Skeletal muscle satellite cell (primary cell): ENCODE measurements at regions not wholly inside any gene's neighbourhood (a gene's known extent, or its start where the extent isn't known, plus 50 kb on each side); places are given as distances from the start of the nearest gene placed in this dataset.
A peak's percentile ranks its signal among the peaks of the same experiment; 100 is the strongest.

ENCODE experiments used
- H3K27me3 ChIP-seq: 2 replicates; pipeline ENCODE4 v1.7.0; 2013; ENCODE audit warnings: low read length; ENCODE audit not compliant: control insufficient read depth, insufficient read depth
- H3K36me3 ChIP-seq: 2 replicates; pipeline ENCODE4 v1.7.0; 2013; ENCODE audit warnings: mild to moderate bottlenecking, control low read depth, low read length; ENCODE audit not compliant: insufficient read depth
- H3K4me1 ChIP-seq: 2 replicates; pipeline ENCODE4 v1.7.0; 2013; ENCODE audit warnings: low read length; ENCODE audit not compliant: control insufficient read depth, insufficient read depth
- H3K4me2 ChIP-seq: 2 replicates; pipeline ENCODE4 v1.7.0; 2013; ENCODE audit warnings: mild to moderate bottlenecking, low read length
- H3K4me3 ChIP-seq: 2 replicates; pipeline ENCODE4 v1.7.0; 2013; ENCODE audit warnings: low read length
- H3K9ac ChIP-seq: 2 replicates; pipeline ENCODE4 v1.7.0; 2013; ENCODE audit warnings: mild to moderate bottlenecking, low read depth, low read length, moderate library complexity
- H3K9me3 ChIP-seq: replicated peaks from 2 replicates; pipeline ENCODE4 v1.7.0; 2013; ENCODE audit warnings: mild to moderate bottlenecking, control low read depth, low read length

DNA sequence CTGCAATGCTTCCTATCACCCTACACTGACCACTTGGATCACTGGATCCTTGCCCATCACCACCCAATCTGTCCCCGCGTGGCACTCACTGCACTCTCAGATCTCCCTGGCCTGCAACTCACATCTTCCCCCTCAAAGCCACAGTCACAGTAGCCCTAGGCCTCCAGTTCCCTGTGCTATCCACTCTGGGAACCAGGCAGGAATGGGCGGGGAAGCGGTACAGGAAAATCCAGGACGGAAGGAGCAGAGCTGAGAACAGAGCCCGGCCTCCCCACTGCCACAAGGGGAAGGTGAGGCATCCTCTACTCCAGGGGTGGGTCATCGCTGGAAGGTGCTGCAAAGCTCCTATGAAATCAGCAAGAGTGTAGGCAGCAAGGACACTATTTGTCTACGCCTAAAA, 102.6 kb downstream of the ESM1 start:
- Histone ChIP-seq H3K4me3 (no peak overlapping the region), H3K36me3 (no peaks in the 10 kb centered on the region), H3K4me2 (peak overlapping the region; percentile 91), H3K27me3 (peaks cover 31% of the 10 kb centered on the region), H3K9ac (no peak overlapping the region), H3K4me1 (peaks cover 14% of the 10 kb centered on the region), H3K9me3 (no peaks in the 10 kb centered on the region)

DNA sequence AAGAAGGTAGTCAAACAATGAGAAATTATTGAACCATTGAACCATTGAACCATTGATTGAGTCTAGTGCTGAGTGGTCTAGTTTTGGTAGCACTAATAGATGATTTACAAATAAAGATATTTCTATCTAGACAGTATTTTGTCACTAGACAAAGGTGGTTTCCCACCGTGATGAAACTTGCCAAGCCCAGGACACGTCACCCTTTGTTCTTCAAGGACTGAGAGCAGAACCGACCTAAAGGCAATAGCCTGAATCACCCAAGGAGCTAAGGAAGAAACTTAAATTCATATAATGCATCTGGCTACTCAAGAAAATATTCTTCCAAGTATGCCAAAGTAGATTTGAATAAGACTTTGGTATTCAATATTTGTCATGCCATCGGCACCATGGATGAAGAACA, 103.3 kb downstream of the ESM1 start:
- H3K36me3 ChIP-seq: no peaks in the 10 kb centered on the region
- H3K4me1 ChIP-seq: peaks cover 14% of the 10 kb centered on the region
- H3K27me3 ChIP-seq: peaks cover 27% of the 10 kb centered on the region
- no peak overlapping the region for H3K4me2 ChIP-seq
- no peaks in the 10 kb centered on the region for H3K9me3 ChIP-seq
- no peak overlapping the region for H3K4me3 ChIP-seq
- H3K9ac ChIP-seq: no peak overlapping the region

DNA sequence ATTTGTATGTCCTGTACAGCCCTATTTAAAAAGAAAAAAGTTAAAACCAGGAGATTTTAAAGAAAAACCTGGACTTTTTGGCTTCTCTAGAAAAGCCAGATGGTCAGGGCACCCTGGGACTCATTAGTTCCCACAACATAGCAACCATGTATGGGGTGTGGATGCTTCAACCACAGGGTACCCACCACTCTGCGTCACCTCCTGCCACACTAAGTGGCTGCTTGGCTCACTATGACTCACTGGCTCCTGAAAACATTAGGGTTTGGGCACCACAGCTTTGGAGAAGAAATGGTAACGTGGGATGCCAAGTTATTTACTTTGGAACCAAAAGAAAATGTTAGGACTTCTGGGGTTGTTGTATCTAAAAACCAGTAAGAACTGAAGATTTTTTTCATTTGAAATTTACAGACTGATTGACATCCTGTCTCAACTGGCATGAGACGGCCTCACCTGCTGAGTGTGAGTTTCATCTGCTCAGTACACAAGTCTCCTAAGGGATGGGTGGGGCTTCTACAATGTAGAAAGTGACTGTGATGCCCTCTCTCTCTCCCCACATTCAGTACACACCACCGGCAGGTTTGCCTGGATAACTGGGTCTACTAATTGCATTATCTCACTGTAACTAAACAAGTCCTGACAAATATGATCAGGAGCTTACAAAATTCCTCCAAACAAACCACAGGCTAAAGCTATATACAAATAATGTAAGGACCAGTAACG, 103.9 kb downstream of the ESM1 start:
- Histone ChIP-seq H3K4me3 (no peak overlapping the region), H3K9ac (no peak overlapping the region), H3K36me3 (no peaks in the 10 kb centered on the region), H3K4me2 (no peak overlapping the region), H3K27me3 (peaks cover 27% of the 10 kb centered on the region), H3K4me1 (peaks cover 14% of the 10 kb centered on the region), H3K9me3 (no peaks in the 10 kb centered on the region)

- Histone ChIP-seq H3K4me2 (no peak overlapping the region), H3K4me3 (no peak overlapping the region), H3K9ac (no peak overlapping the region), H3K4me1 (peaks cover 3% of the 10 kb centered on the region), H3K9me3 (no peaks in the 10 kb centered on the region), H3K27me3 (peaks cover 21% of the 10 kb centered on the region), H3K36me3 (no peaks in the 10 kb centered on the region)
Observed at GRCh38 chr5:54876976-54877375, 108.4 kb downstream of the ESM1 start.

DNA sequence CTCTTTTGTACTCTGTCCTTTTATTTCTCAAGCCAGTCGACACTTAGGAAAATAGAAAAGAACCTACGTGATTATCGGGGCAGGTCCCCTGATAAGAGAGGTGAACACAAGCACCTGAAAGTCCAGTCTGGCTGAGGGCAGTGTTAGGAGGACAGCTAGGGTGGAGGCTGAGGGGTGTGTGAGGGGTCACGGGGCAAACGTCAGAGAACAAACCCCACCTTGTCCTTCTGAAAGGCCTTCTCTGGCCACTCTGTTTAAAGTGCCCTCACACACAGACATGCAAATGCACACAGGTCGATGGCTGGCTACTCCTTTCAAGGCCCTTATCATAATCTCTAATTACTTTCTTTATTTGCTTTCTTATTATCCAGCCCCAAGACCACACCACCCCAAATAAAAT, 108.8 kb downstream of the ESM1 start:
- H3K9ac ChIP-seq: no peak overlapping the region
- H3K4me2 ChIP-seq: no peak overlapping the region
- peaks cover under 1% of the 10 kb centered on the region for H3K4me1 ChIP-seq
- H3K36me3 ChIP-seq: no peaks in the 10 kb centered on the region
- no peaks in the 10 kb centered on the region for H3K9me3 ChIP-seq
- peaks cover 23% of the 10 kb centered on the region for H3K27me3 ChIP-seq
- H3K4me3 ChIP-seq: no peak overlapping the region

DNA sequence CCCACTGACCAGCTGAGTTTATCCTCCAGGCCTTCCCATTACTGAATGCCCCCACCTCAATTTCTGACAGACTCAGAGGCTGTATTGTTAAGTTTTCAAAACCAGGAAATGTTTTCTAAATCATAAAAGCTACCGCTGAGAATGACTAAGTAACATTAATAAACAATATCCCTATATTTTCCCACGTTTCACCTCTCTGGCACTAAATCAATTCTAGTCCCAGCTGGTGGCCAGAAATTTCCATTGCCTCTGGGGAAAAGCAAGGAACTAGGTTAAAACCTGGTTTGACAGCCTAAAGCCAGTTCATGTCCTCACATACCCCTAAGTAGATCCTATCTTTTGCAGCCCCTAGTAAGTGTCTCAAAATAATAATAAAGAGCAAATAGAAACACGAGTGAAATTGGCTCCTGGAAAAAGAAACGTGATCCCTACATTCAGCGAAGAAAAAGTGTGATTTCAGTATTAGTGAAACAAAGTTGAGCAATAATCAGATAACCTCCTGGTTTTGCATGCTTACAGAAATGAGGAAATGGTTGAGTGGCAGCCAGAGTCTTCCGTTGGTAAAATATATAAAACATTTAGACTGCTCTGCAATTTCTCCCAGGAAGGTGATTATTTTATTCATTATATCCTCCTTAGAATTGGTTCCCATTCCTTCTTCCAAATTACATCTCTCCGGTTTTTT, 110.9 kb downstream of the ESM1 start:
- H3K4me3 ChIP-seq: no peak overlapping the region
- no peaks in the 10 kb centered on the region for H3K4me1 ChIP-seq

DNA sequence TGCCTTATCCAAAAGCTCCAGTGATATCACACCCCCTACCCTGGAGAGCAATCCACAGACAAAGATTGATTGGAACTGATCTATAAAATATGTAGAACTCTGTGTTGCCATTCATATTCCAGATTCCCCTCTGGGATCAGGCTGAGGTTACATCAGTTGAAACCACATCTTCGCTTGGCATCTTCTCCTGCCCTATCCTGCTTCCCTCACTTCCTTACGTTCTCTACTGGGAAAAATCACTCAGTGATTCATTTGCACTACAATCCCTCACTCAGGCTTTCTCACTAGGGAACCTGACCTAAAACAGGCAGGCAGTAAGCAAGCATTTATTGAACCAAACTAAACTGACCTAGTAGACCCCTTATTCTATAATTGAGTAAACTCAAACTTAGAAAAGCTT, 111.7 kb downstream of the ESM1 start:
- peaks cover 38% of the 10 kb centered on the region for H3K27me3 ChIP-seq

More for the DNA sequence above, 110.9 kb downstream of the ESM1 start:
- no peak overlapping the region for H3K9ac ChIP-seq
- H3K36me3 ChIP-seq: no peaks in the 10 kb centered on the region
- no peak overlapping the region for H3K4me2 ChIP-seq
- peaks cover 38% of the 10 kb centered on the region for H3K27me3 ChIP-seq
- H3K9me3 ChIP-seq: no peaks in the 10 kb centered on the region

DNA sequence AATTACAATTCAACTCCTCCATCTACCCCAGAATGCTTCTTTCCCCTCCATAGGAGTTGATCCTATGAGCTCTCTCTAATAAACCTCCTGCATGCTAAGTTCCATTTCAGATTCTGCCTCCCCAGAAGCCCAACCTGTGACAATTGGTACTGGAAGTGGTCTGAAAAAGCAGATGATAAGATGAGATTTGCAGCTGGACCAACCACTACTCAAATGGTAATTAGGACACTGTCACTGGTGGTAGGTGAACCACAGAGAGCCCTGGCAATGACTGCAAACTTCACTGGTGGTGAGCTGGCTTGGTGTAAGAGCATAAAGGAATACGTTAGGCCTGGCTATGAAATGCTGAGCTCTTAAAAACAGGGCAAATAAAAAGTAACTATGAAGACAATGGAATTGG, 112.6 kb downstream of the ESM1 start:
- H3K9me3 ChIP-seq: no peaks in the 10 kb centered on the region
- H3K36me3 ChIP-seq: no peaks in the 10 kb centered on the region
- peaks cover 41% of the 10 kb centered on the region for H3K27me3 ChIP-seq
- H3K9ac ChIP-seq: no peak overlapping the region
- H3K4me3 ChIP-seq: no peak overlapping the region
- no peaks in the 10 kb centered on the region for H3K4me1 ChIP-seq
- no peak overlapping the region for H3K4me2 ChIP-seq

More for the DNA sequence above, 111.7 kb downstream of the ESM1 start:
- Histone ChIP-seq H3K9ac (no peak overlapping the region), H3K4me2 (no peak overlapping the region), H3K36me3 (no peaks in the 10 kb centered on the region), H3K9me3 (no peaks in the 10 kb centered on the region), H3K4me3 (no peak overlapping the region), H3K4me1 (no peaks in the 10 kb centered on the region)

GRCh38 chr5:54870271-54870670, 115.1 kb downstream of the ESM1 start:
- peaks cover 40% of the 10 kb centered on the region for H3K27me3 ChIP-seq
- H3K4me2 ChIP-seq: no peak overlapping the region
- peaks cover 2% of the 10 kb centered on the region for H3K4me1 ChIP-seq
- no peak overlapping the region for H3K4me3 ChIP-seq
- H3K9ac ChIP-seq: no peak overlapping the region
- no peaks in the 10 kb centered on the region for H3K9me3 ChIP-seq
- no peaks in the 10 kb centered on the region for H3K36me3 ChIP-seq

DNA sequence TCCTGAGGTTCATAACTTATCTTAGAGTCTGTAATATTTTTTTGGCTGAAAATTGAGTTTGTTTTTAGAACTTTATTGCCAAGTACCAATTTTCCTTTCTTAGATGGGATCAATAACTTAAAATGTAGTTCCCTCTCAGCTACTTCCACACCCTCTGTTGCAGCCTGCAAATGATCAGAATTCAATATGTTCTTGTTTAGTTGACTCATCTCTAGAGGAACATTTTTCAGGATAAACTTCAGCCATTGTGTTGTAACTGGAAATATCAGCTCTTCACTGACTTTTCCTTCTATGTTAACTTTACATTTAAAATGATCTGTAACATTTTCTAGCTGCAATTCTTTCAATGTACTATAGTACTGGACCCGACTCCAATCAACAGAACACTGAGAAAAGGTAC, 115.7 kb downstream of the ESM1 start:
- Histone ChIP-seq H3K4me1 (peaks cover 2% of the 10 kb centered on the region), H3K27me3 (peaks cover 37% of the 10 kb centered on the region), H3K4me2 (no peak overlapping the region), H3K36me3 (no peaks in the 10 kb centered on the region), H3K4me3 (no peak overlapping the region), H3K9me3 (no peaks in the 10 kb centered on the region), H3K9ac (no peak overlapping the region)

- Histone ChIP-seq H3K27me3 (peaks cover 40% of the 10 kb centered on the region), H3K36me3 (no peaks in the 10 kb centered on the region), H3K4me2 (no peak overlapping the region), H3K9me3 (no peaks in the 10 kb centered on the region), H3K4me3 (no peak overlapping the region), H3K4me1 (peaks cover 2% of the 10 kb centered on the region), H3K9ac (no peak overlapping the region)
Observed at GRCh38 chr5:54868511-54869483, 116.6 kb downstream of the ESM1 start.
